Heart right ventricle (tissue), 16 donors: ENCODE measurements at regions not wholly inside any gene's neighbourhood (a gene's known extent, or its start where the extent isn't known, plus 50 kb on each side); places are given as distances from the start of the nearest gene placed in this dataset.

Source experiments
- ATAC-seq, 8 donors: fragments of 200-7000 bp; cut with Tn5 transposase; one replicate each; pipeline ENCODE4 v1.9.1; 2020; ENCODE audit warnings: mild to moderate bottlenecking in 8 of 8, moderate library complexity in 8 of 8, moderate number of reproducible peaks in 1 of 8
- DNase-seq, 2 donors: peaks; one replicate each; pipeline ENCODE4 v3.0.0-alpha.2; 2020
- H3K27ac ChIP-seq, 10 donors: fragments of 200-600 bp; sonication (generic) in 2 of 10; one replicate each; pipeline versions ENCODE4 v1.5.0 to v1.8.0; 2020 to 2022; ENCODE audit warnings: mild to moderate bottlenecking in 3 of 10
- H3K27me3 ChIP-seq, 7 donors: fragments of 200-600 bp; one replicate each; pipeline ENCODE4 v1.8.0; 2021 to 2022; ENCODE audit warnings: mild to moderate bottlenecking in 2 of 7
- H3K36me3 ChIP-seq, 9 donors: fragments of 200-600 bp; sonication (generic) in 1 of 9; one replicate each; pipeline versions ENCODE4 v1.5.0 to v1.8.0; 2020 to 2022; ENCODE audit warnings: mild to moderate bottlenecking in 2 of 9
- H3K4me1 ChIP-seq, 9 donors: fragments of 200-600 bp; sonication (generic) in 1 of 9; one replicate each; pipeline versions ENCODE4 v1.5.0 to v1.8.0; 2020 to 2022; ENCODE audit warnings: mild to moderate bottlenecking in 4 of 9
- H3K4me3 ChIP-seq, 10 donors: fragments of 200-600 bp; sonication (generic) in 2 of 10; one replicate each; pipeline versions ENCODE4 v1.5.0 to v1.8.0; 2020 to 2022; ENCODE audit warnings: mild to moderate bottlenecking in 7 of 10, moderate library complexity in 2 of 10
- H3K9me3 ChIP-seq, 11 donors: fragments of 200-600 bp in 10 of 11; sonication (generic) in 2 of 11; one replicate each; pipeline versions ENCODE4 v1.5.0 to v1.8.0; 2013 to 2022; ENCODE audit warnings: mild to moderate bottlenecking in 2 of 11, control low read depth in 1 of 11, moderate library complexity in 1 of 11
- WGBS, 2 donors: extraction: QIAGEN DNeasy Blood & Tissue Kit; methylation state at CpG; one replicate each; pipeline ENCODE4 v1.1.7; 2013; ENCODE audit warnings: inconsistent platforms in 1 of 2; 5-methylcytosine and 5-hydroxymethylcytosine counted together
- intact Hi-C, 10 donors: fragments of 100-400 bp; cut with DNase I; formaldehyde crosslinking; loops; one replicate each; pipeline versions ENCODE4 v1.11.1 to v1.14.2; 2022
- TF ChIP-seq, protein P1 (sequence below), 9 donors: fragments of 200-600 bp; sonication (generic) in 2 of 9; IDR thresholded peaks; one replicate each; pipeline versions ENCODE4 v1.5.0 to v1.8.0; 2021 to 2022; ENCODE audit warnings: antibody characterized with exemption in 9 of 9, mild to moderate bottlenecking in 5 of 9, moderate library complexity in 1 of 9
- donor health status: Arrhythmogenic right ventricular cardiomyopathy.
- donor health status: ischemic (EF 13 %, LVEDD 7.1; RV severe dilation, severe dysfunction).
- donor health status: healthy with polysubstance abuse.
- donor health status: DM: no; HTN: yes; CAD: no.
- donor health status: DM: no; HTN: no; CAD: no.
- donor health status: ischemic (EF 25% LVEDD 6.9; RV normal size, moderate dysfunction).
- donor health status: ischemic (EF 25% LVEDD 5.7; RV mildly dilated, moderate dysfunction).
- donor health status: healthy.
- donor health status: DM: yes; HTN: yes; CAD: no.
- donor health status: Ischemic cardiomyopathy.
- donor health status: ischemic (EF 35%, LVEDD 5.7; RV mildly dilated, moderate dysfunction).
- donor health status: nonischemic (EF 11% LVEDD 7.7; RV severe dilation, severe dysfunction).
- donor health status: DM: yes; HTN: yes; CAD: no.
- donor health status: PGD.
- donor health status: ischemic (EF 29% LVEDD 5.4; RV normal size, mild dysfunction).
- donor health status: nonischemic (EF 23%, LVEDD 6.1; RV moderate dilation, normal function).

DNA sequence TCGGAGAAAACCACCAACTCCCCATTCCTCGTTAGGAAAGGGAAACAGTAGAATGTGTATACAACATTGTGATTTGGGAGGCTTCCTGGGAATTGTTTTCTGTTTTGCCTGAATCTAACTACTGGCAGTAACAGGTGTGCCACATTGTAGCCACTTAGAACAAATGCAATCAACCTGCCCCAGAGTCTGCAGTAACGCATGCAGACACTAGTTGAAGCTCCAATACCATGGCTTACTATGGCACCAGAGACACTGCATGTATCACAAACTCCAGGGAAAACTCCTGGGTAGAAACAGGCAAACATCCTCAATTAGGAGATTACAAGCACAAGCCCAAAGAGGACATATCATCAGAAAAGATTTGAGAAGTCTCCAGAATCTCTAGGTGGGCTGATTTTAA lies 154.2 kb upstream of the NEIL3 start:
- no peaks in the 10 kb centered on the region for H3K36me3 ChIP-seq
- TF ChIP-seq, protein P1, sequence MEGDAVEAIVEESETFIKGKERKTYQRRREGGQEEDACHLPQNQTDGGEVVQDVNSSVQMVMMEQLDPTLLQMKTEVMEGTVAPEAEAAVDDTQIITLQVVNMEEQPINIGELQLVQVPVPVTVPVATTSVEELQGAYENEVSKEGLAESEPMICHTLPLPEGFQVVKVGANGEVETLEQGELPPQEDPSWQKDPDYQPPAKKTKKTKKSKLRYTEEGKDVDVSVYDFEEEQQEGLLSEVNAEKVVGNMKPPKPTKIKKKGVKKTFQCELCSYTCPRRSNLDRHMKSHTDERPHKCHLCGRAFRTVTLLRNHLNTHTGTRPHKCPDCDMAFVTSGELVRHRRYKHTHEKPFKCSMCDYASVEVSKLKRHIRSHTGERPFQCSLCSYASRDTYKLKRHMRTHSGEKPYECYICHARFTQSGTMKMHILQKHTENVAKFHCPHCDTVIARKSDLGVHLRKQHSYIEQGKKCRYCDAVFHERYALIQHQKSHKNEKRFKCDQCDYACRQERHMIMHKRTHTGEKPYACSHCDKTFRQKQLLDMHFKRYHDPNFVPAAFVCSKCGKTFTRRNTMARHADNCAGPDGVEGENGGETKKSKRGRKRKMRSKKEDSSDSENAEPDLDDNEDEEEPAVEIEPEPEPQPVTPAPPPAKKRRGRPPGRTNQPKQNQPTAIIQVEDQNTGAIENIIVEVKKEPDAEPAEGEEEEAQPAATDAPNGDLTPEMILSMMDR (IDR thresholded peaks at IDR 0.05) = no peak
- H3K4me1 ChIP-seq = no peaks in the 10 kb centered on the region
- ATAC-seq (no peak), DNase-seq (no peak)
- H3K27ac ChIP-seq = no peak overlapping the region
- intact Hi-C loops = no loop called here
- WGBS, 2 donors = 79 to 83% methylated on average over 3 of the region's 3 CpGs
- no peak overlapping the region for H3K4me3 ChIP-seq
- H3K9me3 ChIP-seq = peaks cover 0 to 8% (median 0%) of the 10 kb centered on the region in 11 donors
- no peaks in the 10 kb centered on the region for H3K27me3 ChIP-seq

DNA sequence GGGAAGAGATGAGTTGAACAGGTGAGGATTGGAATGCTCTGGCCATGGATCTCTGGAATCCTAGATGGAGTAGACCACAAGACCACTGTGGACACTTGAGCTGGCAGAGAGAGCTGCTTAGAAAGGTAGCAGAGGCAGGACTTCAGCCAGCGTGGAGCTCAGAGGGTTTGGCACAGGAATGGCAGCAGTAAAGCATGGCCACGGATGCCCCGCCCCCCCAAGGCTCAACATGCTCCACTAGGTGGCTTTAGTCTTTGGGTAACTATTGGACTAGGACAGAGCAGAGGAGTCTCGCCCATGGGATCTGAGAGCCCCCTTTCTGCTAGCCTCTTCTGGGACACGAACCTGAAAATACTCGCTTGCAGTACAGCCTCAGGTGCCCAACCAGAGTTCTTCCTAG lies 150.1 kb upstream of the NEIL3 start:
- H3K4me1 ChIP-seq = no peaks in the 10 kb centered on the region
- intact Hi-C loops = no loop called here
- no peaks in the 10 kb centered on the region for H3K9me3 ChIP-seq
- ATAC-seq = no peak
- H3K36me3 ChIP-seq = no peaks in the 10 kb centered on the region
- WGBS, 2 donors = 73 to 74% methylated on average over 6 of the region's 6 CpGs
- no peak overlapping the region for H3K27ac ChIP-seq
- DNase-seq = no peak
- H3K4me3 ChIP-seq = no peak overlapping the region
- no peaks in the 10 kb centered on the region for H3K27me3 ChIP-seq
- TF ChIP-seq, protein P1 (IDR thresholded peaks at IDR 0.05) = no peak

DNA sequence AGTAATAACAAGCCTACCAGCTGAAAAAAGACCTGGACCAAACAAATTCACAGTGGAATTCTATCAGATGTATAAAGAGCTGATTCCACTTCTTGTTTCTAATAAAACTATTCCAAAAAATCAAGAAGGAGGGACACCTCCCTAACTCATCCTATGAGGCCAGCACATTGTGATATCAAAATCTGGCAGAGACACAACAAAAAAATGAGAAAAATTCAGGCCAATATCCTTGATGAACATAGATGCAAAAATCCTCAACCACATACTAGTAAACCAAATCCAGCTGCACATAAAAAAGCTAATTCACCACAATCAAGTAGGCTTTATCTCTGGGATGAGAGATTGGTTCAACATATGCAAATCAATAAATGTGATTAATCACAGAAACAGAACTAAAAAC lies 147.9 kb upstream of the NEIL3 start:
- H3K9me3 ChIP-seq = no peaks in the 10 kb centered on the region
- ATAC-seq (no peak), DNase-seq (no peak)
- no peaks in the 10 kb centered on the region for H3K27me3 ChIP-seq
- H3K4me3 ChIP-seq = no peak overlapping the region
- TF ChIP-seq, protein P1 (IDR thresholded peaks at IDR 0.05) = no peak
- no peak overlapping the region for H3K27ac ChIP-seq
- intact Hi-C loops = no loop called here
- H3K4me1 ChIP-seq = no peaks in the 10 kb centered on the region
- H3K36me3 ChIP-seq = no peaks in the 10 kb centered on the region

DNA sequence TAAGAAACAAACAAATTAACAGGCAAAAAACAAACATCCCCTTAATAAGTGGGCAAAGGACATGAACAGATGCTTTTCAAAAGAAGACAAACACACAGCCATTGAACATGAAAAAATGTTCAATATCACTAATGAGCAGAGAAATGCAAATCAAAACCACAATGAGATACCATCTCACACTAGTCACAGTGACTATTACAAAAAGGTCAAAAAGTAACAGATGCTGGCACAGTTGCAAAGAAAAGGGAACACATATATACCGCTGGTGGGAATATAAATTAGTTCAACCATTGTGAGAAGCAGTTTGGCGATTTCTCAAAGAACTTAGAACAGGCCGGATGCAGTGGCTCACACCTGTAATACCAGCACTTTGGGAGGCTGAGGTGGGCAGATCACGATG lies 146.1 kb upstream of the NEIL3 start:
- WGBS, 2 donors = 90 to 96% methylated on average over 4 of the region's 4 CpGs
- peaks cover 0 to 3% (median 0%) of the 10 kb centered on the region in 11 donors for H3K9me3 ChIP-seq
- no peaks in the 10 kb centered on the region for H3K4me1 ChIP-seq
- intact Hi-C loops = no loop called here
- H3K27me3 ChIP-seq = no peaks in the 10 kb centered on the region
- no peak overlapping the region for H3K27ac ChIP-seq
- DNase-seq (no peak), ATAC-seq (no peak)
- TF ChIP-seq, protein P1 (IDR thresholded peaks at IDR 0.05) = no peak
- no peak overlapping the region for H3K4me3 ChIP-seq
- H3K36me3 ChIP-seq = no peaks in the 10 kb centered on the region

DNA sequence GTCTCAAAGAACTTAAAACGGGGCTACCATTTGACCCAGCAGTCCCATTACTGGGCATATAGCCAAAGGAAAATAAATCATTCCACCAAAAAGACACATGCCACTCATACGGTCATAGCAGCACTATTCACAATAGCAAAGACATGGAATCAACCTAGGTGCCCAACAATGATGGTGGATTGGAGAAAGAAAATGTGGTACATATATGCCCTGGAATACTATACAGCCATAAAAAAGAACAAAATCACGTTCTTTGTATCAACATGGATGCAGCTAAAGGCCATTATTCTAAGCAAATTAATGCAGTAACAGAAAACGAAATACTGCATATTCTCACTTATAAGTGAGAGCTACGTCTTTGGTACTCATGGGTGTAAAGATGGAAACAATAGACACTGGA lies 138.1 kb upstream of the NEIL3 start:
- H3K9me3 ChIP-seq = peaks cover 0 to 26% (median 0%) of the 10 kb centered on the region in 11 donors
- no peak for ATAC-seq
- 75 to 85% methylated on average over 5 of the region's 5 CpGs for WGBS, 2 donors
- no peak overlapping the region for H3K4me3 ChIP-seq
- TF ChIP-seq, protein P1 (IDR thresholded peaks at IDR 0.05) = no peak
- H3K36me3 ChIP-seq = no peaks in the 10 kb centered on the region
- H3K27ac ChIP-seq = no peak overlapping the region
- no peak for DNase-seq
- no peaks in the 10 kb centered on the region for H3K4me1 ChIP-seq
- H3K27me3 ChIP-seq = no peaks in the 10 kb centered on the region
- intact Hi-C loops = no loop called here
